VCaP (cell line): ENCODE measurements at regions not wholly inside any gene's neighbourhood (a gene's known extent, or its start where the extent isn't known, plus 50 kb on each side); places are given as distances from the start of the nearest gene placed in this dataset.

Experiments
- H3K27ac ChIP-seq: fragments of 450-650 bp; 2 replicates; pipeline ENCODE4 v1.5.1; 2017
- CTCF ChIP-seq: fragments of 450-650 bp; conservative IDR thresholded peaks from 2 replicates; pipeline ENCODE4 v1.5.1; 2017; ENCODE audit warnings: mild to moderate bottlenecking, moderate library complexity

- no peak for TF ChIP-seq CTCF
- no peak overlapping the region for H3K27ac ChIP-seq
Observed at GRCh38 chr4:135777361-135777760, 1575.8 kb upstream of the PABPC4L start.

- TF ChIP-seq CTCF = no peak
Observed at GRCh38 chr4:135775909-135776308, 1574.3 kb upstream of the PABPC4L start.

GRCh38 chr4:135770505-135770904 is 1568.9 kb upstream of the PABPC4L start:
- no peak overlapping the region for H3K27ac ChIP-seq
- no peak for TF ChIP-seq CTCF

More at GRCh38 chr4:135775909-135776308, 1574.3 kb upstream of the PABPC4L start:
- H3K27ac ChIP-seq = no peak overlapping the region

GRCh38 chr4:135744928-135745327 is 1543.3 kb upstream of the PABPC4L start:
- no peak overlapping the region for H3K27ac ChIP-seq
- no peak for TF ChIP-seq CTCF

GRCh38 chr4:135741583-135741982 is 1540.0 kb upstream of the PABPC4L start:
- H3K27ac ChIP-seq = no peak overlapping the region
- no peak for TF ChIP-seq CTCF

- no peak for TF ChIP-seq CTCF
Observed at GRCh38 chr4:135739354-135739753, 1537.8 kb upstream of the PABPC4L start.

GRCh38 chr4:135735512-135735911 is 1533.9 kb upstream of the PABPC4L start:
- no peak overlapping the region for H3K27ac ChIP-seq
- no peak for TF ChIP-seq CTCF

More at GRCh38 chr4:135739354-135739753, 1537.8 kb upstream of the PABPC4L start:
- H3K27ac ChIP-seq = no peak overlapping the region

- H3K27ac ChIP-seq = no peak overlapping the region
- no peak for TF ChIP-seq CTCF
Observed at GRCh38 chr4:135732448-135732847, 1530.9 kb upstream of the PABPC4L start.
